ENCODE measurements at regions not wholly inside any gene's neighbourhood (a gene's known extent, or its start where the extent isn't known, plus 50 kb on each side); places are given as distances from the start of the nearest gene placed in this dataset.
"Not testable (repeated sequence)": the region's sequence is repeated elsewhere in the genome, so short reads cannot be mapped to it uniquely, and the experiment has no call there.

DNA sequence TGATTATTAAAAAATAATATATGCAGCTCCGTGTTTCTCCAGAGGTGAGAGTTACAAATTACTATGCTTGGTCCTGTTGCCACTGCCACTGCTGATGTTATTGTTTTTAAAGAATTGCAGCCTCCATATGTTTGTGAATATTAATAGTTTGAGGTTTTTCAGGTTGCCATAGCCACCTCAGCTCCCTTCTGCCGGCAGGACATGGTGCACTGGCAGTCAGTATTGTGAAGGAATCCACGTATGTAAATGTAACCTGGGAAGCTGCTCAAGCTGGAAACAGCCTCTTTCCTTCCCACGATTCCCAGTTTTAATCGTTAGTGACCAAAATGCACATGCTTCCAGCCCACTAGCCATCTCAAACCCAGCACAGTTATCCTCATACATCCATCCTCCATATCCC lies 184.4 kb upstream of the CCNG1 start:
- DNase-seq (ENCODE audit: low spot score in 2 of 2): no peak
- H3K9me3 ChIP-seq: no peaks in the 10 kb centered on the region
- H3K27me3 ChIP-seq: no peaks in the 10 kb centered on the region
- H3K27ac ChIP-seq: no peak overlapping the region
- WGBS: 79% methylated on average over 5 of the region's 5 CpGs
- no peaks in the 10 kb centered on the region for H3K36me3 ChIP-seq
- TF ChIP-seq, protein P1, sequence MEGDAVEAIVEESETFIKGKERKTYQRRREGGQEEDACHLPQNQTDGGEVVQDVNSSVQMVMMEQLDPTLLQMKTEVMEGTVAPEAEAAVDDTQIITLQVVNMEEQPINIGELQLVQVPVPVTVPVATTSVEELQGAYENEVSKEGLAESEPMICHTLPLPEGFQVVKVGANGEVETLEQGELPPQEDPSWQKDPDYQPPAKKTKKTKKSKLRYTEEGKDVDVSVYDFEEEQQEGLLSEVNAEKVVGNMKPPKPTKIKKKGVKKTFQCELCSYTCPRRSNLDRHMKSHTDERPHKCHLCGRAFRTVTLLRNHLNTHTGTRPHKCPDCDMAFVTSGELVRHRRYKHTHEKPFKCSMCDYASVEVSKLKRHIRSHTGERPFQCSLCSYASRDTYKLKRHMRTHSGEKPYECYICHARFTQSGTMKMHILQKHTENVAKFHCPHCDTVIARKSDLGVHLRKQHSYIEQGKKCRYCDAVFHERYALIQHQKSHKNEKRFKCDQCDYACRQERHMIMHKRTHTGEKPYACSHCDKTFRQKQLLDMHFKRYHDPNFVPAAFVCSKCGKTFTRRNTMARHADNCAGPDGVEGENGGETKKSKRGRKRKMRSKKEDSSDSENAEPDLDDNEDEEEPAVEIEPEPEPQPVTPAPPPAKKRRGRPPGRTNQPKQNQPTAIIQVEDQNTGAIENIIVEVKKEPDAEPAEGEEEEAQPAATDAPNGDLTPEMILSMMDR (IDR thresholded peaks at IDR 0.05): no peak
- no peak for TF ChIP-seq POLR2A (IDR thresholded peaks at IDR 0.05)
- TF ChIP-seq POLR2AphosphoS5 (IDR thresholded peaks at IDR 0.05): no peak
- TF ChIP-seq EP300 (IDR thresholded peaks at IDR 0.05): no peak
- H3K4me3 ChIP-seq: no peak overlapping the region
- no peaks in the 10 kb centered on the region for H3K4me1 ChIP-seq

DNA sequence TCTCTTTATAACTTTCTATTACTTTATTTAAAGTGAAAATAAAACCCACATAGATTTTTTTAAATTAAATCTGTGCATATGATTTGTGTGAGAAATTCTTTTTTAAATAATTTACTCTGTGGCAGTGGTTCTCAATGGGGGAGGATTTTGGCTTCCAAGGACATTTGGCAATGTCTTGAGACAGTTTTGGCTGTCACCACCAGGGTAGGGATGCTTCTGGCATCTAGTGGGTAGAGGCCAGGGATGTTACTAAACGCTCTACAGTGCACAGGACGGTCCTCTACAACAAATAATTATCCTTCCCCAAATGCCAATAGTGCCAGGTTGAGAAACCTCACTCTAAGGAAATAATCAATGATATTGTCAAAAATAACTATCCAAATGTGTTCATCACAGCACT lies 177.9 kb upstream of the CCNG1 start:
- Histone ChIP-seq H3K9me3 (no peaks in the 10 kb centered on the region), H3K27ac (no peak overlapping the region), H3K27me3 (no peaks in the 10 kb centered on the region), H3K36me3 (no peaks in the 10 kb centered on the region), H3K4me1 (no peaks in the 10 kb centered on the region), H3K4me3 (no peak overlapping the region)
- TF ChIP-seq POLR2A (IDR thresholded peaks at IDR 0.05) (no peak), EP300 (IDR thresholded peaks at IDR 0.05) (no peak), POLR2AphosphoS5 (IDR thresholded peaks at IDR 0.05) (no peak)
- TF ChIP-seq, protein P1 (IDR thresholded peaks at IDR 0.05): no peak
- DNase-seq (ENCODE audit: low spot score in 2 of 2): no peak
- 71% methylated on average over 2 of the region's 2 CpGs for WGBS

DNA sequence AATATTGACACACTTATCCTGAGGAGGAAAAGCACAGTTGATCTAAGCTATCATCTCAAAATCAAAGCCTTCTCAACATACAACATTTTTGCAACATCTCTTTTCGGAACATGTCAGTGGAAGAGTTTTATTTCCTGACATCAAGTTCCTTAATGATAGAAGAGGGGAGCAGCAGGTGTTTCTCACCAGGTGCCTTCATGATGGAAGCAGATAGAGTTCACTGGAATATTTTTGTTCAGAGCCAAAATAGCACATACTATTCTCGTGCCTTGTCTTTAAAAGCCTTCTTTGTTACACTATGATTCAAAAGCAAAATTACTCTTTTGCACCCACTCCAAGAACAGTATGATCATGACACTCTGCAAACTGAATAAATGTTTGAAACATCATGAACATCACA lies 176.9 kb upstream of the CCNG1 start:
- TF ChIP-seq, protein P1 (IDR thresholded peaks at IDR 0.05): no peak
- TF ChIP-seq POLR2AphosphoS5 (IDR thresholded peaks at IDR 0.05) (no peak), POLR2A (IDR thresholded peaks at IDR 0.05) (no peak), EP300 (IDR thresholded peaks at IDR 0.05) (no peak)
- 77% methylated on average over 2 of the region's 2 CpGs for WGBS
- H3K27me3 ChIP-seq: no peaks in the 10 kb centered on the region

DNA sequence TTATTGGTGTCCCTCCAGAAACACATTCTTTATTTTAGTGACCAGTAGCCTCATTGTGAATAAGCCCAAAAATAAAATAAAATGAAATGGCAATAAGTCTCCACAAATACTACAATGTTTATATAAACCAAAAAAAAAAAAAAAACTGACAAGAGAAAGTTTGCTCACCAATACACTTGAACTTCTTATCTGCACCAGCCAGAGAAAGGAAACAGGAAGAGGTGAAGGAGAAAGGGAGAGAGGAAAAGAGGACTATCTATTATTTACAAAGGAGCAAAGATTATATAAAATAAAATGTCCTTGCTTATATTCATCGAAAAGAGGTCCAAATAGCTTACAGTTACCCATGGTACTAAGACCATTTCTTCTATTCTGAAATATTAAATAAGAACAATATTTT lies 176.4 kb upstream of the CCNG1 start:
- Histone ChIP-seq H3K27ac (no peak overlapping the region), H3K9me3 (no peaks in the 10 kb centered on the region), H3K4me3 (no peak overlapping the region), H3K4me1 (no peaks in the 10 kb centered on the region), H3K27me3 (no peaks in the 10 kb centered on the region), H3K36me3 (no peaks in the 10 kb centered on the region)
- WGBS: 51% methylated on average over 1 of the region's 1 CpG
- no peak for DNase-seq (ENCODE audit: low spot score in 2 of 2)
- TF ChIP-seq EP300 (IDR thresholded peaks at IDR 0.05) (no peak), POLR2AphosphoS5 (IDR thresholded peaks at IDR 0.05) (no peak)
- TF ChIP-seq, protein P1 (IDR thresholded peaks at IDR 0.05): no peak

More for the DNA sequence above, 176.9 kb upstream of the CCNG1 start:
- Histone ChIP-seq H3K4me1 (no peaks in the 10 kb centered on the region), H3K9me3 (no peaks in the 10 kb centered on the region), H3K27ac (no peak overlapping the region), H3K4me3 (no peak overlapping the region), H3K36me3 (no peaks in the 10 kb centered on the region)
- no peak for DNase-seq (ENCODE audit: low spot score in 2 of 2)

DNA sequence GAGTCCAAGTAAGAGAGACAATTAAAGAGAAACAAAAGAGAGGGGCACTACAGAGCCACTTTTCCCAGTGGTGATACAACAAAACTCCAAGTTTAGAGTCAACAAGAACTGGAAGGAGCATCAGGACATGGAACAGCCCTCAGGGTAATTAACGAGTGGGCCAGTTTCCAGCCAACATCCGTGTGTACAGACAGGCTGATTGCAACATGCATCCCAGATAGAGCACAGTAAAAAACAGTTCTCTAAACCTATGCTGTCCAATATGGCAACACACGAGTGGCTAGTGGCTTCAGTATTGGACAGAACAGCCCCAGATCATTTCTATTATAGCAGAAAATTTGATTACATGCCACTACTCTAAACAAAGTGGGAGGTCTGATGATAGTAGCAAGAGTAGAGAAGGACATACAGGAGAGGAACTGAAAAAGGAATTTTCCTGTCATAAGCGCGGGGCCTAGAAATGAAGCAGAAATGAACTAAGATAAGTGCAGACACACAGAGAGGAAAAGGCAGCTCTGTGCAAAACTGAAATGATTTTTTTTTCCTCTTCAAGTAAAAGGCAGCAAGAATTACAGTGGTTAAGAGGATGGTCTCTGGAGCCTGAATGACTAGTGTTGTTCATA lies 175.6 kb upstream of the CCNG1 start:
- H3K27ac ChIP-seq: no peak overlapping the region
- H3K4me3 ChIP-seq: no peak overlapping the region
- no peaks in the 10 kb centered on the region for H3K4me1 ChIP-seq
- H3K36me3 ChIP-seq: no peaks in the 10 kb centered on the region
- H3K27me3 ChIP-seq: no peaks in the 10 kb centered on the region
- no peak for DNase-seq (ENCODE audit: low spot score in 2 of 2)
- no peak for TF ChIP-seq POLR2A (IDR thresholded peaks at IDR 0.05)
- no peak for TF ChIP-seq POLR2AphosphoS5 (IDR thresholded peaks at IDR 0.05)
- no peak for TF ChIP-seq EP300 (IDR thresholded peaks at IDR 0.05)
- TF ChIP-seq, protein P1 (IDR thresholded peaks at IDR 0.05): no peak
- no peaks in the 10 kb centered on the region for H3K9me3 ChIP-seq
- WGBS: 60% methylated on average over 5 of the region's 5 CpGs

DNA sequence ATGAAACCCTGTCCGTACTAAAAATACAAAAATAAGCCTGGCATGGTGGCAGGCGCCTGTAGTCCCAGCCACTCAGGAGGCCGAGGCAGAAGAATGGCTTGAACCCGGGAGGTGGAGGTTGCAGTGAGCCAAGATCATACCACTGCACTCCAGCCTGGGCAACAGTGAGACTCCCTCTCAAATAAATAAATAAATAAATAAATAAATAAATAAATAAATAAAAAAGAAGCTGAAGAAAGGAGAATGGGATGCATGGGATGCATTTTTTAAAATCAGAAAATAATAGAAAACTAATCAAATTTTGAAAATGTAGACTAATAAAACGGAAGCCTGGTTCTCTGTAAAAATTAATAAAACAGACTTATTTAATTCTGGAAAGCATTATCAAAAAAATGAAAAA lies 171.1 kb upstream of the CCNG1 start:
- H3K36me3 ChIP-seq; H3K9me3 ChIP-seq; H3K4me1 ChIP-seq; H3K27ac ChIP-seq; H3K27me3 ChIP-seq; DNase-seq (ENCODE audit: low spot score in 2 of 2); H3K4me3 ChIP-seq: not testable (repeated sequence)
- WGBS: 93% methylated on average over 5 of the region's 5 CpGs
